GM19035 (cell line): ENCODE measurements at regions not wholly inside any gene's neighbourhood (a gene's known extent, or its start where the extent isn't known, plus 50 kb on each side); places are given as distances from the start of the nearest gene placed in this dataset.
"Not testable (repeated sequence)": the region's sequence is repeated elsewhere in the genome, so short reads cannot be mapped to it uniquely, and the experiment has no call there.

ENCODE experiments used
- ATAC-seq: cut with Tn5 transposase; IDR thresholded peaks from one replicate; pipeline ENCODE4 v1.9.1; 2021; ENCODE audit not compliant: unreplicated experiment

- no peak for ATAC-seq
Observed at GRCh38 chr10:109306698-109307097, 616.6 kb downstream of the XPNPEP1 start.

GRCh38 chr10:109287858-109288257 lies 635.5 kb downstream of the XPNPEP1 start:
- ATAC-seq, result no peak

GRCh38 chr10:109282510-109282909 lies 640.8 kb downstream of the XPNPEP1 start:
- ATAC-seq, result no peak

GRCh38 chr10:109281347-109281746 lies 642.0 kb downstream of the XPNPEP1 start:
- no peak for ATAC-seq

- no peak for ATAC-seq
Observed at GRCh38 chr10:109280837-109281236, 642.5 kb downstream of the XPNPEP1 start.

GRCh38 chr10:109277456-109277855 lies 645.9 kb downstream of the XPNPEP1 start:
- ATAC-seq, result no peak

GRCh38 chr10:109275960-109276359 lies 647.4 kb downstream of the XPNPEP1 start:
- no peak for ATAC-seq

GRCh38 chr10:109274681-109275080 lies 648.6 kb downstream of the XPNPEP1 start:
- ATAC-seq, result no peak

- no peak for ATAC-seq
Observed at GRCh38 chr10:109270173-109270572, 653.1 kb downstream of the XPNPEP1 start.

- ATAC-seq, result no peak
Observed at GRCh38 chr10:109264004-109264403, 659.3 kb downstream of the XPNPEP1 start.

- no peak for ATAC-seq
Observed at GRCh38 chr10:109261231-109261630, 662.1 kb downstream of the XPNPEP1 start.

GRCh38 chr10:109259293-109259692 lies 664.0 kb downstream of the XPNPEP1 start:
- no peak for ATAC-seq

- no peak for ATAC-seq
Observed at GRCh38 chr10:109253306-109253705, 670.0 kb downstream of the XPNPEP1 start.

- ATAC-seq, result no peak
Observed at GRCh38 chr10:109250152-109250551, 673.2 kb downstream of the XPNPEP1 start.

- no peak for ATAC-seq
Observed at GRCh38 chr10:109247814-109248213, 675.5 kb downstream of the XPNPEP1 start.

- ATAC-seq, result no peak
Observed at GRCh38 chr10:109245821-109246220, 677.5 kb downstream of the XPNPEP1 start.

GRCh38 chr10:109239371-109239770 lies 683.9 kb downstream of the XPNPEP1 start:
- ATAC-seq, result no peak

GRCh38 chr10:109237682-109238081 lies 685.6 kb downstream of the XPNPEP1 start:
- ATAC-seq, result no peak

- no peak for ATAC-seq
Observed at GRCh38 chr10:109237050-109237449, 686.3 kb downstream of the XPNPEP1 start.

- ATAC-seq, result not testable (repeated sequence)
Observed at GRCh38 chr10:109223533-109223932, 699.8 kb downstream of the XPNPEP1 start.

GRCh38 chr10:109219935-109220605 lies 703.2 kb downstream of the XPNPEP1 start:
- ATAC-seq, result no peak

GRCh38 chr10:109218207-109218606 lies 705.1 kb downstream of the XPNPEP1 start:
- ATAC-seq, result no peak
